ENCODE measurements at regions not wholly inside any gene's neighbourhood (a gene's known extent, or its start where the extent isn't known, plus 50 kb on each side); places are given as distances from the start of the nearest gene placed in this dataset.
A peak's percentile ranks its signal among the peaks of the same experiment; 100 is the strongest.

DNA sequence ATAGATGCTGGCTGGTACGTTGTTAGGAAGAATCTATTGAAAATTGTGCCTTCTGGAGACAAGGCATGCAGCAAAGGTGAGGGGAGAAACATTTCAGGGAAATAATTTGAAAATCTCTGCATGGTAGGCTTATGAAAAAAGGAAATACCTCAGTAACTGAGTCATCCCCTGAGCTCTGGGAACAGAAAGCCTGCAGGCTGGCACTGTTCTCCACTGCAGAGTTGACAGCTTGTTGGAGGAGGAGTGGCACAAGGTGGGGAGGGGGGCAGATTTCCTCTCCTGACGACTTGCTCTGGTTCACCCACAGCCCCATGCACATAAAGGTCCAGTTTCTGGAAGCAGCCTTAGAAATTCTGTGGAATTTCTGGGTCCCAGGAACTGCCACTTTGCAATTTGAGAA is 179.4 kb downstream of the ABHD5 start:
- DNase-seq (no peak), ATAC-seq (ENCODE audit: insufficient read depth, low FRiP score) (peak; percentile 29)

DNA sequence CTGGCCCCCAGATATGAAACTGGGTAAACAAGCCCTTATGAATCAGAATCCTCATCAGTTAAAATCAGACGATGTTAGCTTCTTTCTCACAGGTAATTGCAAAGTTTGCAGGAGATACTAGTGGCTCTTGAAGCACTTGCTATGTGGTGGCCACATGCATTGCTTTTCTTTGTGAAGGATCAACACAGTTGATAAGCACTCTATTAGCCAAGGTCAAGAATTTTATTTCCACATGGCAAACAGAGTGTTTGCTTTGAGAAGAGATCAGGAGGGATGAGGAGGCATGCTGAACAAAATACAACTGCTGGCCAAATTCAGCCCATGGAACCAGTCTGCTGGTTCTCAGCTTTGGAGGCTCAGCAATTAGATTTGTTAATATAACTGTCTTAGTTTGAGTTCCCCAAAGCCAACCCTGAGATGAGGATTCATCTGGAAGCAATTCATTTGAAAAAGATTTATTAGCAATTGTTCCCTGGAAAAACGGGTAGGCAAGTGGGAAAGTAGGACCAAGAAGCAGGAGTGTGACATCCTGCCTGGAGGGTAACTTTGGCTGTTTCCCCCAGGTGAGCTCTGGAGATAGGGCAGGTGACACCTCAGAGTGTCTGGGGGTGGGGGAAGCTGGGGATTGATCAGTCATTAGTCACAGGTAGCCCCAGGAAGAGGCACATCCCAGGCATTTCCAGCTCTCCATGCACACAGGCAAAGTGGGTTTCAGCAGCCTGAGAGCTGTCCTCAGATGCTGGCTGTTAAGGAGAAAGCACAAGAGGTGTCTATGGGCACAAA is 180.3 kb downstream of the ABHD5 start:
- DNase-seq (no peak), ATAC-seq (ENCODE audit: insufficient read depth, low FRiP score) (no peak)
- Histone ChIP-seq H3K9me3 (ENCODE audit: control insufficient read depth in 4 of 4, insufficient read depth in 3 of 4, low read length in 3 of 4) (no peaks in the 10 kb centered on the region), H3K27me3 (ENCODE audit: control insufficient read depth in 3 of 3, insufficient read depth in 3 of 3, low read length in 2 of 3) (no peaks in the 10 kb centered on the region), H3K9ac (ENCODE audit: insufficient read depth in 1 of 2, low read length in 2 of 2) (no peak overlapping the region), H3K27ac (ENCODE audit: low read depth in 1 of 2, low read length in 1 of 2) (no peak overlapping the region), H3K4me1 (ENCODE audit: control insufficient read depth in 5 of 5, insufficient read depth in 5 of 5, low read length in 5 of 5) (peaks cover 0 to 3% (median 0%) of the 10 kb centered on the region in 5 donors), H3K36me3 (ENCODE audit: control insufficient read depth in 4 of 4, insufficient read depth in 4 of 4, low read length in 4 of 4) (no peaks in the 10 kb centered on the region), H3K4me3 (no peak overlapping the region)
- WGBS, 2 donors = 52 to 72% methylated on average over 2 of the region's 2 CpGs
- TF ChIP-seq, protein P1, sequence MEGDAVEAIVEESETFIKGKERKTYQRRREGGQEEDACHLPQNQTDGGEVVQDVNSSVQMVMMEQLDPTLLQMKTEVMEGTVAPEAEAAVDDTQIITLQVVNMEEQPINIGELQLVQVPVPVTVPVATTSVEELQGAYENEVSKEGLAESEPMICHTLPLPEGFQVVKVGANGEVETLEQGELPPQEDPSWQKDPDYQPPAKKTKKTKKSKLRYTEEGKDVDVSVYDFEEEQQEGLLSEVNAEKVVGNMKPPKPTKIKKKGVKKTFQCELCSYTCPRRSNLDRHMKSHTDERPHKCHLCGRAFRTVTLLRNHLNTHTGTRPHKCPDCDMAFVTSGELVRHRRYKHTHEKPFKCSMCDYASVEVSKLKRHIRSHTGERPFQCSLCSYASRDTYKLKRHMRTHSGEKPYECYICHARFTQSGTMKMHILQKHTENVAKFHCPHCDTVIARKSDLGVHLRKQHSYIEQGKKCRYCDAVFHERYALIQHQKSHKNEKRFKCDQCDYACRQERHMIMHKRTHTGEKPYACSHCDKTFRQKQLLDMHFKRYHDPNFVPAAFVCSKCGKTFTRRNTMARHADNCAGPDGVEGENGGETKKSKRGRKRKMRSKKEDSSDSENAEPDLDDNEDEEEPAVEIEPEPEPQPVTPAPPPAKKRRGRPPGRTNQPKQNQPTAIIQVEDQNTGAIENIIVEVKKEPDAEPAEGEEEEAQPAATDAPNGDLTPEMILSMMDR (IDR thresholded peaks at IDR 0.05; ENCODE audit: control extremely low read depth, extremely low read depth) = no peak

More for the DNA sequence above, 179.4 kb downstream of the ABHD5 start:
- peaks cover 0 to 3% (median 0%) of the 10 kb centered on the region in 5 donors for H3K4me1 ChIP-seq (ENCODE audit: control insufficient read depth in 5 of 5, insufficient read depth in 5 of 5, low read length in 5 of 5)
- H3K9ac ChIP-seq (ENCODE audit: insufficient read depth in 1 of 2, low read length in 2 of 2) = no peak overlapping the region
- no peak overlapping the region for H3K4me3 ChIP-seq
- TF ChIP-seq, protein P1 (IDR thresholded peaks at IDR 0.05; ENCODE audit: control extremely low read depth, extremely low read depth) = no peak
- no peaks in the 10 kb centered on the region for H3K36me3 ChIP-seq (ENCODE audit: control insufficient read depth in 4 of 4, insufficient read depth in 4 of 4, low read length in 4 of 4)
- WGBS, 2 donors = 31 to 46% methylated on average over 2 of the region's 2 CpGs
- H3K27ac ChIP-seq (ENCODE audit: low read depth in 1 of 2, low read length in 1 of 2) = no peak overlapping the region
- no peaks in the 10 kb centered on the region for H3K27me3 ChIP-seq (ENCODE audit: control insufficient read depth in 3 of 3, insufficient read depth in 3 of 3, low read length in 2 of 3)
- no peaks in the 10 kb centered on the region for H3K9me3 ChIP-seq (ENCODE audit: control insufficient read depth in 4 of 4, insufficient read depth in 3 of 4, low read length in 3 of 4)

DNA sequence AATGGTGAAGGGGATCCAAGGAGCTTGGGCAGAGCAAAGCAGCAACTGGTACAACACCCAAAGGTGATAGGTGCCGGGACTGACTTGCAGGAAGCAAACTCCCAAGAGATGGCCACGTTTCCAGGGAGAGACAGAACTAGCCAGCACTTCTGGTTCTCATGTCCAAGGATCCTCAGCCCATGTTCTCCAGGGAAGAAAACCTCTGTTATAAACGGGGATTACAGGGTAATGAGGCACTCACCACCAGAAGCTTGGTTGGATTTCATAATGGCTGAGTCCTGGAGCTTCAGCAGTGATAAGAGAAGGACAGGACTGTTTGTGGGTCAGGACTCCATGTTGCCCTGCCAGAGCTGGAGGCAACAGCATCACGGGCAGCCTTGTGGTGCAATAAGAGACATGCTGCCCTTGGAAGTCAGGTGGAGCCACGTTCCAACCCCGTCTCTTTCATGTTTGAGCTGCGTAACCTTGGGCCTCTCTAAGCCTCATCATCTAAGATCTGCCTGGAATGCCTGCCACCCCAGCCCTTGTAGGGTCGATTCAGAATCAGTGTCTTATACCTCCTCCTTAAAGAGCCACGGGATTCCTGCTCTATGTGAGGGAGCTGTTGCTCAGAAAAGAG is 181.0 kb downstream of the ABHD5 start:
- H3K9me3 ChIP-seq (ENCODE audit: control insufficient read depth in 4 of 4, insufficient read depth in 3 of 4, low read length in 3 of 4) = no peaks in the 10 kb centered on the region
- WGBS, 2 donors = 76 to 81% methylated on average over 9 of the region's 9 CpGs
- TF ChIP-seq, protein P1 (IDR thresholded peaks at IDR 0.05; ENCODE audit: control extremely low read depth, extremely low read depth) = no peak
- H3K4me3 ChIP-seq = no peak overlapping the region
- peaks cover 0 to 3% (median 0%) of the 10 kb centered on the region in 5 donors for H3K4me1 ChIP-seq (ENCODE audit: control insufficient read depth in 5 of 5, insufficient read depth in 5 of 5, low read length in 5 of 5)
- no peak overlapping the region for H3K9ac ChIP-seq (ENCODE audit: insufficient read depth in 1 of 2, low read length in 2 of 2)
- no peak for ATAC-seq (ENCODE audit: insufficient read depth, low FRiP score)
- H3K27me3 ChIP-seq (ENCODE audit: control insufficient read depth in 3 of 3, insufficient read depth in 3 of 3, low read length in 2 of 3) = no peaks in the 10 kb centered on the region
- H3K36me3 ChIP-seq (ENCODE audit: control insufficient read depth in 4 of 4, insufficient read depth in 4 of 4, low read length in 4 of 4) = no peaks in the 10 kb centered on the region
- DNase-seq = no peak
- no peak overlapping the region for H3K27ac ChIP-seq (ENCODE audit: low read depth in 1 of 2, low read length in 1 of 2)

All from lung (tissue), 11 donors.